Left cardiac atrium (tissue), 4 donors: ENCODE measurements at regions not wholly inside any gene's neighbourhood (a gene's known extent, or its start where the extent isn't known, plus 50 kb on each side); places are given as distances from the start of the nearest gene placed in this dataset.
"Not testable (repeated sequence)": the region's sequence is repeated elsewhere in the genome, so short reads cannot be mapped to it uniquely, and the experiment has no call there.

Experiments
- ATAC-seq, 2 donors: fragments of 200-7000 bp; cut with Tn5 transposase; one replicate each; pipeline ENCODE4 v1.9.1; 2020; ENCODE audit warnings: mild to moderate bottlenecking in 2 of 2, moderate library complexity in 2 of 2
- DNase-seq: peaks from one replicate; pipeline ENCODE4 v3.0.0-alpha.2; 2020
- intact Hi-C, 2 donors: fragments of 100-400 bp; cut with DNase I; formaldehyde crosslinking; loops; one replicate each; pipeline versions ENCODE4 v1.14.1 to v1.15.1; 2022 to 2023
- donor health status: DM: no; HTN: yes; CAD: no.
- donor health status: DM: no; HTN: yes; CAD: no; lungs with severe emphysema.
- donor health status: DM: yes; HTN: yes; CAD: no.
- donor health status: Dilated cardiomyopathy.

DNA sequence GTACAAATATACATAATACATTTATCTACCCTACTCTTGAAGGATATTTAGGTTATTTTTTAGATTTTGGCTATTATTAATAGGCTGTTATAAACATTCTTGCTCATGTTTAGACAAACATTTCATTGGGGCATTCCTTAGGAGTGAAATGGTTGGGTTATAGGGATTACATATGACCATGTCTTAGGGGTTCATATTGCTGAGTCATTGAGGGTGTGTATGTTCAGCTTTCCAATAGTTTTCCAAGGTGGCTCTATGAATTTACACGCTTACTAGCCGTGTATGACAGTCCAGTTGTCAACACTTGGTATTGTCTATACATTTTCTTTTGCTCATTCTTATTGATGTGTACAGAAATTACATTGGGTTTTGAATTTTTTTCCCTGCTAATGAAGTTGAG, 125.8 kb downstream of the OXSM start:
- DNase-seq: no peak
- intact Hi-C loops: no loop called here
- no peak for ATAC-seq

DNA sequence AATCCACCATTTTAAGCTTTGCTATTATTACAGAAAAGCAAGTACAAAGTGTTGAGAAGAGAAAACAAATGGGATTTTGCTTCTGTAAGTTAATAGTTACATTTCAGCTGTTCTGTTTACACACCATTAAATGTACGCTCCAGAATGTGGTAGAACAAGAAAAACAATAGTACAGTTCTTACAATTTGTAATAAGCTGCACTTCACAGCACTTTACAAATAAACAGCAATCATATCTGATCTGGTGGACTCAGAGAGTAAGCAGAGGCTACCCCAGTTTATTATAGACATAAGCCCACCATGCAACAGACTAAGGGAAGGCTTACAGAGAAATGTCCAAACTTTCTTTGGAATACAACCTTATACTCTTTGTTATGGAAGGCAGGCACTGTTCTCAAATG, 126.4 kb downstream of the OXSM start:
- intact Hi-C loops: no loop called here
- ATAC-seq (no peak), DNase-seq (no peak)

DNA sequence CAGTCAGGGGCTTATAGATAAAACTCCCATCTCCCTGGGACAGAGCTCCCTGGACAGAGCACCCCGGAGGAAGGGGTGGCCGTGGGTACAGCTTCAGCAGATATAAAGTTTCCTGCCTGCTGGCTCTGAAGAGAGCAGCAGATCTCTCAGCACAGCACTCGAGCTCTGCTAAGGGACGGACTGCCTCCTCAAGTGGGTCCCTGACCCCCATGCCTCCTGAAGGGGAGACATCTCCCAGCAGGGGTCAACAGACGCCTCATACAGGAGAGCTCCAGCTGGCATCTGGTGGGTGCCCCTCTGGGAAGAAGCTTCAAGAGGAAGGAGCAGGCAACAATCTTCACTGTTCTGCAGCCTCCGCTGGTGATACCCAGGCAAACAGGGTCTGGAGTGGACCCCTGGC, 142.1 kb downstream of the OXSM start:
- intact Hi-C loops, ATAC-seq, DNase-seq: not testable (repeated sequence)

DNA sequence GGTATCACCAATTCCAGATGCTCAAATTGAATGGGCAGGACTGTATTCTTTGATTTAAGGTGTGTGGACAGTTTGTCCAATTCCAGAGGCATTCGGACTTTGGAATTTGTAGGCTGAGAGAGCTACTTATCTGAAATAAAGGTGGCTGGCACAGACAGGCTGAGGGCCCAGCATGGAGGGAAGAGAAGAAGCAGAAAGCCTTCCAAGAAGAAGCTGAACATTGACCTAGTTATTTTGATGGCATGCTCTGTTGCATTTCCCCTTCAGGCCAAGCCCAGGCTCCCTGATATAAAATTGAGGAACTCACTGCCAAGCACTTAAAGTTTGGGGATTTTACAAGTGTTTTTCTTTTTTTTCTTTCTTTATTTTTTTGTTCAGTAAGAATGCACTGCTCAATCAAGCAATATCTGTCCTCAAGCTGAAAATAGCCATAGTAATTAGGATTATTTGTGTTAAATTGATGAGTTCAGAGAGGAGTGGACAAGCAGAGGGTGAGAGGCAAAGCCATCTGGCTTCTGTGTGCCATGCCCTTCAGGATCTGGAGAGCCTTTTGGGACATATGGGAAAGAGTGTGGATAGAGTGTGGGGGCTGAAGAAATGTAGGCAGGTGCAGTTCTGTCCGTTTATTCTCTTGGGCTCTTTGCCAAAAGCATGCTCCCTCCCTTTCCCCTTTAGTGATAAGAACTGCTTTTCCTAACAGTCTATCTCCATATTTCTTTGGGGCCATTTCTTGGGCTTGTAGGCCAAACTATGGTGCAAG, 148.9 kb downstream of the OXSM start:
- ATAC-seq: no peak
- intact Hi-C loops: no loop called here
- no peak for DNase-seq

DNA sequence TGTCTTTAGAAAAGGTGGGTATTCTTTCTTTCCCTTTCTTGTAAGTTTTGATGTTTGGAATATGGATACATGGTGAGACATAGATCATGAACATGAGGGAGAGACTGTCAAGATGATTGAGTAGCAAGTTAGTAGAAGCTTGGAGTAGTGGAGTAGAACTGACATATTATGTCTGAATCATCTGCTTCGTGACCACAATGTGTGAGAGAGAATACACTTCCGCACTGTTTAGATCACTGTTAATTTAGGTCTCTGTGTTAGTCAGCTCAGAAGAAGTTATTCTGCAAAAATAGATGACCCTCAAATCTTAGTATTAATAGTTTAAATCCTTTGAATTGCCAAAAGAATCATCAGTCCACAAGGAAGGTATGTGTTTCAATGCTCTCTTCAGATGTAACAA, 151.0 kb downstream of the OXSM start:
- ATAC-seq (no peak), DNase-seq (no peak)
- intact Hi-C loops: no loop called here

DNA sequence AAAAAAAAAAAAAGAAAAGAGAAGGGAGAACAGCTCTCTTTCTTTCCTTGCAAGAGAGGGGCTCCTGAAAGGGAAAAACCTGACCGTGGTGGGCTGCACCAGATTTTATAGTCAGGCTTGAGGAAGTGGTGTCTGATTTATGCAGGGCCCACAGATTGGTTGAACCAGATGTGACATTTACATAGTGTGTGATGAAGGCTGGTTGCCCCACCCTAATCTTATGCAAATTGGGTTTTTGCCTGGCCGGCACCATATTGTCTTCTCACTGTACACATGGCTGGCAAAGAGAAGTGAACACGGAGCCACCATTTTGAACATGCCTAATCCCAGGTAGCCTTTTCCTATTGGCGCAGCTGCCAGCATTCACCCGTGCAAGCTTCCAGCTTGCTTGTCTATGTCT, 154.4 kb downstream of the OXSM start:
- DNase-seq (no peak), ATAC-seq (no peak)
- intact Hi-C loops: no loop called here

DNA sequence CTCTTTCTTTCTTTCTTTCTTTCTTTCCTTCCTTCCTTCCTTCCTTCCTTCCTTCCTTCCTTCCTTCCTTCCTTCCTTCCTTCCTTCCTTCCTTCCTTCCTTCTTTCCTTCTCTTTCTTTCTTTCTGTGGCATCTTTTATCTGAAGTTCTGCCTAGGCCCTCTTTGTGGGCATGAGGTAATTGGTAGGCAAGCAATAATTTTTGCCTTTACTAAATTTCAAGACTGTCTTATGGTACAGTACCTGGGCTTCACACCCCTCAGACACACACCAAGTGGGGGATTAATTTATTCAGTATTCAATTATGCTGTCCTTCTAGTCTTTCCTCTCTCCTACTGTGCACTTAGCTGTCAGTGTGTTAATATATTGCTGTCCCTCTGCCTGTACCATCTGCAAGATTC, 155.5 kb downstream of the OXSM start:
- intact Hi-C loops: no loop called here
- ATAC-seq (no peak), DNase-seq (no peak)

DNA sequence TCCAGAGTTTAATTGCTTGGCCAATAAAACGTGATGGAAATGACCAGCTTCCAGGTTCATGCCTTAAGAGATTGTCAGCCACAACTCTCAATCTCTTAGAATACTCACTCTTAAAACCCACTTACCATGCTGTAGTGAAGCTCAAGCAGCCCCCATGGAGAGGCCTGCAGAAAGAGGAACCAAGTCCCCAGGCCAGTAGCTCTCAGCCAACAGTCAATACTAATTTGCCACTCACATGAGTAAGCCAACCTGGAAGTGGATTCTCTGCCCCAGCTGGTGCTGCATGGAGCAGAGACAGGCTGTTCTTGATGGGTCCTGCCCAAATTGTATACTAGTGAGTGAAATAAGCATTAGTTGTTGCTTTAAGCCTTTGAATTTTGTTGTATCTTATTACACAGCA, 155.9 kb downstream of the OXSM start:
- intact Hi-C loops: no loop called here
- no peak for DNase-seq
- ATAC-seq: no peak

DNA sequence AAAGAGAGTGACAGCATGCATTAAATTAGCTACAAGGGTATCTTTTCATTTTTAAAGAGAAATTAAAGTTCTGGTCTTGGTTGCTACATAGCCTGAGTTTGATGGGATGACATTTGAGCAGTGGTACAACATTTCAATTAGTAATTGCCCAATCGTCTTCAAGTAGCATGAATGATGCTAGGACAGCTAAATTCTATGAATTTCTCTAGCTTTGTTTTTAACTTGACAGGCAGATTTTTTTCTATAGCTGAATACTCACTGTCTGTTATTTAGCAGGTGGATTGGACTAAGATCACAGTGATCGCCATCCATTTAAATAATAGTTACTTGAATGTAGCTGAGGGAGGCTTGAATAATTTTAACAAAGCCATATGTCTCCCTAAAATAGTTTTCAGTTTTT, 162.2 kb downstream of the OXSM start:
- no peak for ATAC-seq
- intact Hi-C loops: no loop called here
- no peak for DNase-seq

DNA sequence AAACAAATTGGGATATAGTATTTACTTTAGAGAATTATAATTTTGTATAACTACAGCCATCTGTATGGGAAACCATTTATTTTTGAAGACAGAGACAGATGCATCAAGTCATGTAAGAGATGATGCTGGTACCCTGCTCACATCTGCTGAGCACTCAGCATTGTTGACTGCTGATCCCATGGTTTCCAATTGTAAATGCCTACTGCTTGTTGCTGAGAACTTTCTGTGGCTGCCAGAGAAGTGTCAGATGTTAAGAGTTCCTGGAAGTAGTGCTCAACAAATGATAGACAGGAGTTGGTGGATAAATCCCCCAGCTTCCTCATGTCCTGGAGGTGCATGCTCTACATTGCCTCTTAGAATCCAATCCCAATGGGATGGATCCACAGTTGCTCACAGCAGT, 167.1 kb downstream of the OXSM start:
- peak in 1 of 2 donors; percentile 30 for ATAC-seq
- no peak for DNase-seq
- intact Hi-C loops: no loop called here

DNA sequence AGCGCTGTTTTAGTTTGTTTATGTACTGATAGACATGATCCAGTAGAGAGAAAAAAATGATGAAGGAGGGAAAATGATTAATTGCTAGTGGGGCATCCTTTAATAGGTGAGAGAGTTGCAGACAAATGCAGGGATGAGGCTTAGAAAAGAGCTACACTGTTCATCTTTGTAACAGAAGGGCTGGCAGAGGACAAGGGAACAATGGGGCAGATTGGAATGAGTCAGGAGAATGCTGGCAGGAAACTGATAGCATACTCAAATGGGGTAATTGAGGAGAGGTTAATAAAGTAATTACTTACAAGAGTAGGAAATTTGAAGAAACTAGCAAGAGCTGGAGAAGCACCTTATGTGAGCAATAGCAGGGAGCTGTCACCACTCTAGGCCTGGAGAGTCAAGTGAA, 170.9 kb downstream of the OXSM start:
- DNase-seq: no peak
- intact Hi-C loops: no loop called here
- ATAC-seq: no peak

DNA sequence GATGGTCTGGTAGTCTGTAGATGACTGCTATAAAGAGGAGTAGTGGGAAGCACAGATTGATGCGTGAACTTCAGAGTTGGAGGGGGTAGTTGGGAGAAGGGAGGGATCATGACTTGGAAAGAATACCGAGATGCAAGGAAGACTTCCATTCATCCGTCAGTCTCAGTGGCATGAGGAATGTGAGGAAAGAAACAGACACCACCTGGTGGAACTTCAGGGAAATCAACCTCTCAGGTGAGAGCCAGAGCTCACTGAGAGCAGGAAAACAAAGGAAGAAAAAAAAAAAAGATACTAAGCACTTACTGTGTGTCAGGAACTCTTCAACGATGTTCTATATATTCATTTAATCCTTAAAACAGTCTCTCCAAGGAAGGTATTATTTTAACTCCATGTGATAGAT, 172.4 kb downstream of the OXSM start:
- ATAC-seq (no peak), DNase-seq (no peak)
- intact Hi-C loops: no loop called here

DNA sequence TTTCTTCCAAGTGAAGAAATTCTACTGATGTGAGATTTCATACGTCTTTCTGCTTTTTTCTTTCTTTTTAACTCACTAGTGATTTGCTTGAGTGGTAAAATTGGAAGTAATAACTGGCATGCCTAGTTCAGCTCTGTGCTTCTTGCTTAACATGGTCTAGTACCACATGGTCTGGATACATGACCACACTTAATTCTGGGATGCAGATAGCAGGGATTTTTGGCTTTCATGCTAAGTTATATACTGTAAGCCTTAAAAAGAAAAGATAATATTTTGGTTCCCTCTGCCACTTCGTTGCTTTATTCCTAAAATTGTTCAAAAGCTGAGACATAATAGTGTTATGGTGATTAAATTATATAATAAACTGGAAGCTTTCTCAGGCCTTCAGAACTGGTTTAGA, 174.3 kb downstream of the OXSM start:
- DNase-seq: no peak
- intact Hi-C loops: no loop called here
- ATAC-seq: no peak

DNA sequence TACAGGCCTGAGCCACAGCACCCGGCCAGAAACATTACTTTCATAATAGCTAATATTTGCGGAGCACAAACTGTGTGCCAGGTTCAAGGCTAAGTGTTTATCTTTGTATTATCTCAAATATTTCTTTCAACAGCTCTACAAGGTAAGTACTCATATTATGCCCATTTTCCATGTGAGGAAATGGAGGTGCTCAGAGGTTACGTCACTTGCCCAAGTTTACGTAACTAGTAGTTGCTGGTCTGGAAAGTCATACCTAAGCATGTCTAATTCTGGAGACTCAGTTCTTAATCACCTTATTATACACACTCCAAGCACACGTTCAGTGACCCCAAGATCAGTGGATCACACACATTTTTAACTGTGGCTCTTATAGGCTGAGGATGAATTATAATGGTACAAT, 177.5 kb downstream of the OXSM start:
- intact Hi-C loops: no loop called here
- no peak for DNase-seq

DNA sequence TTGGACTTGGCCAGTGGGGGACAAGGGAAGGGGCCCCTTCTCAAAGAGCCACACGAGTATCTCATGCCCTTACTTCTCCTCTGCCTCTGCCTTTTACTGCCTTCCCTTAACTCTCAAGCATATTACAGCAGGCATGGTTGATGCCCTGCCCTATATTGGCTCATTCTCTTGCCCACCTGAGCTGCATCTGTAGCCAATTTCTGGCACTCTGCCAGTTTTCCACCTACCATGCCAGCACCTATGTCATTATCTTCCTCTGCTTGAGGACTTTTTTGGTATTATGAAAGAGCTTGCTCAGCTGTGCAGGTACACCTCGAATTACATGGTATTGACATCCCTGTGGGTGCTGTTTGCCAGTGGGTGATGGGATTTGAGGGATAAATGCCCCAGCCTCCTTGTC, 181.8 kb downstream of the OXSM start:
- intact Hi-C loops: no loop called here
- DNase-seq: no peak
- no peak for ATAC-seq

More for the DNA sequence above, 177.5 kb downstream of the OXSM start:
- ATAC-seq: no peak

DNA sequence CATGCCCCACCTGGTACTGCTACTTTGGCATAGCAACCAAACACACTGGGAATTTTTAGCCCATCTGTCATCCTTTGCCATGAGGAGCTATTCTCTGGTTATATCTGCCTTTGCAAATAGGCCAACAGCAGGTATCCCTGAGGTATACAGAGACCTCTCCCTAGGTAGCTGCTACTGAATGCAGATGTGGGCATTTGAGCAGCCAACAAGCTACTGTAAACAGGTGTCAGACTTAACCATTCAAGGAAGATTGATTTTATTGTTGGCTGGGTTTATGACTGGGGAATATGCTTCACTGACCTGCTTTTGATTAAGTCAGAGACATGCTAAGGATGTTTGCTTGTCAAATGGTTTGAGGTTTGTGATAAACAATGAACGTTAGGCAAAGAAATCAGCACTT, 183.2 kb downstream of the OXSM start:
- no peak for DNase-seq
- intact Hi-C loops: no loop called here
- ATAC-seq: no peak

DNA sequence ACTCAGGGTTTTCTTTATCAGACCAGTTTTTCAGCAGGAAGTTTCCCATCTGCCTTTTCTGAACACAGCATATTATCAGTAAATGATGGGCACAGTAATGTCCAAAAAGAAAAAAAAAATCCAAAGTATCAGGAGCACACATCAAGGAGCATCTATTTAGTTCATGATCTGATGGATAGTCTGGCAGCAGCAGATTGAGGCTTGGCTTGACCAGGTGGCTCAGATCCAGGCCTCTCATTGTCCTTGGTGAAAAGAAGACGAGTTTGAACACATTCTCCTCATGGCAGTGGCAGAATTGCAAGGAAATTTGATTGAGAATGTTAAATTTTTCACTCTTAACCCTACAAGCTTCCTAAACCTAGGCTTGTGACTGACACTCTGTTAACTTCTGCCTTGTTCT, 192.9 kb downstream of the OXSM start:
- DNase-seq (no peak), ATAC-seq (no peak)
- intact Hi-C loops: no loop called here

DNA sequence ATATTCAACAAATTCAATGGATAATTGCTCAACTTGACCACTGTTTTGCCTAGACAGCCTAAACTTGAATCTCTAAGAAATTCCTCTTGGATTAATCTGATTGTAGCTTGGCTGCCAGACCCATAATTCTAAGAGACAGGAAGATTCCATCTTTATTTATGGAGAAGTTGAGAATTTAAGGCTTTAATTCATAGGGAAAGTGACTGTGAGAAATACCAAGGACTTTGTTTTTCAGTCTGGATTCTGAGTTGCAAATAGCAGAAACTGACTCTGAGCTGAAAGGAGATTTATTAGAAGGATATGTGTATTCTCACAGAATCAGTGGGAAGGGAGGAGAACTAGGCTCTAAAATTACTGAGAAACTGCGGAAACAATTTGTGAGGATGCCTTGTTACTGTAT, 195.7 kb downstream of the OXSM start:
- no peak for ATAC-seq
- DNase-seq: no peak
- intact Hi-C loops: no loop called here

DNA sequence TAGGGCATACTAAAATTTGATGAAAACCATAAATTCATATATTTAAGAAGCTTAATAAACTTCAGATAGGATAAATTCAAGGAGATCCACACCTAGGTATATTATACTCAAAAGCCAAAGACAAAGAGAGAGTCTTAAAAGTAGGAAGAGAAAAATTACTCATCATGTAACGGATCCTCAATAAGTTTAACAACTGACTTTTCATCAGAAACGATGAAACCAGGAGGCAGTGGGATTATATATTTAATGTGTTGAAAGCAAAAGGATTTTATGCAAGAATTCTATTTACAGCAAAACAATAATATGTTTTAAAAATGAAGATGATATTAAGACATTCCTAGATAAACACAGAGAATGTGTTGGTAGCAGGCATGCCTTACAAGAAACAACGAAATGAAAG, 202.7 kb downstream of the OXSM start:
- DNase-seq (no peak), ATAC-seq (no peak)
- intact Hi-C loops: no loop called here

DNA sequence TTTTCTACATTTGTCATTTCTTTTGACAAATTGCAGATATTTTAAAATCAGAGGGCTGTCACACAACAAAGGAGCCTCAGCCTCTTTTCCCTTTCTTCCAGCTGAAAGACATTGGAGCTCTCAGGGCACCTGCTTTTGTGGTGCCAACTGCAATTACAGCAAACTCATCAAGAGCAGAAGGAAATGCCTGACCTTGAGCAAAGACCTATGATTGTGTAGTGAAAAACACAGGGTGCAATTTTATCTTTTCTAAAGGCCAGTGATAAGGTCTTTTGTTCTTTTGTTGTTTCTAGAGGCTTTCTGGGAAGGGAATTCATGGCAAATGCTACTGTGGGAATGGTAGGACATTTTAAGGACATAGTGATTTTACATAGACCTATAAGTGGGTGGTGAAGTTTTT, 214.3 kb downstream of the OXSM start:
- ATAC-seq (no peak), DNase-seq (no peak)
- intact Hi-C loops: no loop called here

DNA sequence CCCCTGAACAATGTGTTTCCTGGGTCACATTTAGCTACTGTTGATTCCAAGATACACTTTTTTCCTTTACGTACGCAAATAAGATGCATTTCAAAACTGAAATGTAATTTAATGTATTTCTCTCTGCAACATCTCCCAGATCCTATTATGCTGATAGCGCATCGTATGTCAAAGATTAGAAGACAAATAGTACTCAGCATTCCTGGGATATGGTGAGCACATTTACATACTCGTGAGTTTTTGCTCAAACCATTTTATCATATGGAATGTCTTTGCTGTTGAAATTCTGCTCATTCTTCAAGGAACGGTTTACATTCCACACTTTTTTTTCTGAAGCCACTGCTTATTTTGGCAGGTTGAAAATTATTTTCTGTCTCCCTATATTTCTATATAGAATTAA, 221.4 kb downstream of the OXSM start:
- ATAC-seq: no peak
- intact Hi-C loops: no loop called here

DNA sequence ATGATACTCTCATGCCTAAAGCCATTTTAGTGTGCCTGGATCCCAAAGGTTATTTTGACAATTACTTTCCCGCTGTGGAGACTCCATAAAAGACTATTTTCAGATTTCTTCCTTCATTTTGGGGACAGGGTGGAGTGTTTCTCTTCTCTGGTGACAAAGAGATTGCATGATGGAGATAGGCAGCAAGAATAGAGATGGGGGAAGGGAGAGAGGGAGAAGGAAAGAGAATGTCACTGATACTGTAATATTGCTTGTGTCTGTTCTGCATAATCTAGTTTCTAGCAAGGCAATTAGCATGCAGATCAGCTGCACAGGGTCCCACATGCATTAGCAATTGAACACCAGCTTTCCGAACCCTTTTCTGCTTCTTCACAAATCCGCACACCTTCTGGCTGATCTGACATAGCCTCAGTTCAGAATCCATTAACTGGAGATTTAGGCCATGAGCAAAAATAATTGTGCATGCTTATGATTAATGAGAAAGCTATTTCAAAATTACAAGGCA, 222.4 kb downstream of the OXSM start:
- DNase-seq (no peak), ATAC-seq (no peak)
- intact Hi-C loops: no loop called here

More for the DNA sequence above, 221.4 kb downstream of the OXSM start:
- DNase-seq: no peak
